ENCODE measurements at regions not wholly inside any gene's neighbourhood (a gene's known extent, or its start where the extent isn't known, plus 50 kb on each side); places are given as distances from the start of the nearest gene placed in this dataset.

- TF ChIP-seq CTCF (conservative IDR thresholded peaks at IDR 0.05), result no peak
- TF ChIP-seq EZH2 (IDR thresholded peaks at IDR 0.05; ENCODE audit: low read depth), result no peak
Observed at GRCh38 chr11:129631201-129631600, 184.4 kb upstream of the TMEM45B start.
